Globus pallidus (tissue), 1 donor: ENCODE measurements at regions not wholly inside any gene's neighbourhood (a gene's known extent, or its start where the extent isn't known, plus 50 kb on each side); places are given as distances from the start of the nearest gene placed in this dataset.

Source experiments
- DNase-seq: peaks from one replicate; pipeline ENCODE4 v3.0.0-alpha.2; 2015; ENCODE audit warnings: low spot score

- no peak for DNase-seq
Measured at GRCh38 chr6:18674346-18674745, 287.2 kb downstream of the RNF144B start.

- DNase-seq = no peak
Measured at GRCh38 chr6:18675881-18676280, 288.7 kb downstream of the RNF144B start.

- DNase-seq = no peak
Measured at GRCh38 chr6:18676548-18676947, 289.4 kb downstream of the RNF144B start.

GRCh38 chr6:18680842-18681241 lies 293.7 kb downstream of the RNF144B start:
- DNase-seq = no peak

GRCh38 chr6:18681832-18682503 lies 294.8 kb downstream of the RNF144B start:
- no peak for DNase-seq

GRCh38 chr6:18684343-18684742 lies 297.2 kb downstream of the RNF144B start:
- no peak for DNase-seq

- no peak for DNase-seq
Measured at GRCh38 chr6:18692929-18693685, 306.0 kb downstream of the RNF144B start.

GRCh38 chr6:18693881-18694280 lies 306.7 kb downstream of the RNF144B start:
- no peak for DNase-seq

- no peak for DNase-seq
Measured at GRCh38 chr6:18703546-18703945, 316.4 kb downstream of the RNF144B start.

GRCh38 chr6:18707714-18708439 lies 320.7 kb downstream of the RNF144B start:
- DNase-seq = peak; percentile 7

- no peak for DNase-seq
Measured at GRCh38 chr6:18712595-18712994, 325.4 kb downstream of the RNF144B start.

GRCh38 chr6:18720075-18720474 lies 332.9 kb downstream of the RNF144B start:
- DNase-seq = no peak

- DNase-seq = no peak
Measured at GRCh38 chr6:18724056-18724455, 336.9 kb downstream of the RNF144B start.

GRCh38 chr6:18725449-18725848 lies 338.3 kb downstream of the RNF144B start:
- no peak for DNase-seq

- no peak for DNase-seq
Measured at GRCh38 chr6:18733921-18734550, 346.9 kb downstream of the RNF144B start.

- no peak for DNase-seq
Measured at GRCh38 chr6:18741741-18742140, 354.6 kb downstream of the RNF144B start.

- DNase-seq = no peak
Measured at GRCh38 chr6:18742406-18742805, 355.3 kb downstream of the RNF144B start.

- DNase-seq = no peak
Measured at GRCh38 chr6:18746727-18747126, 359.6 kb downstream of the RNF144B start.

GRCh38 chr6:18748314-18748713 lies 361.2 kb downstream of the RNF144B start:
- DNase-seq = no peak

GRCh38 chr6:18752278-18753068 lies 365.3 kb downstream of the RNF144B start:
- DNase-seq = no peak

- no peak for DNase-seq
Measured at GRCh38 chr6:18753076-18753475, 365.9 kb downstream of the RNF144B start.

GRCh38 chr6:18763086-18763485 lies 375.9 kb downstream of the RNF144B start:
- no peak for DNase-seq
